Aorta (tissue), 5 donors: ENCODE measurements at regions not wholly inside any gene's neighbourhood (a gene's known extent, or its start where the extent isn't known, plus 50 kb on each side); places are given as distances from the start of the nearest gene placed in this dataset.

Source experiments
- ATAC-seq: fragments of 200-7000 bp; cut with Tn5 transposase; one replicate; pipeline ENCODE4 v1.9.1; 2022; ENCODE audit warnings: moderate library complexity; ENCODE audit not compliant: low FRiP score
- DNase-seq, 2 donors: peaks; one replicate each; pipeline ENCODE4 v3.0.0-alpha.2; 2020
- H3K27ac ChIP-seq, 2 donors: one replicate each; pipeline ENCODE4 v1.5.1; 2013; ENCODE audit warnings: low read length in 2 of 2, mild to moderate bottlenecking in 2 of 2, moderate library complexity in 2 of 2, control low read depth in 1 of 2, inconsistent platforms in 1 of 2, low read depth in 1 of 2
- H3K27me3 ChIP-seq, 2 donors: one replicate each; pipeline ENCODE4 v1.6.1; 2013; ENCODE audit warnings: control low read depth in 1 of 2, low read length in 1 of 2, mild to moderate bottlenecking in 1 of 2, moderate library complexity in 1 of 2; ENCODE audit not compliant: insufficient read depth in 2 of 2, control insufficient read depth in 1 of 2
- H3K36me3 ChIP-seq, 2 donors: one replicate each; pipeline ENCODE4 v1.6.1; 2013; ENCODE audit warnings: control low read depth in 1 of 2, low read length in 1 of 2, mild to moderate bottlenecking in 1 of 2; ENCODE audit not compliant: insufficient read depth in 2 of 2, control insufficient read depth in 1 of 2
- H3K4me1 ChIP-seq, 2 donors: one replicate each; pipeline ENCODE4 v1.6.1; 2013; ENCODE audit warnings: low read length in 2 of 2, control low read depth in 1 of 2, mild to moderate bottlenecking in 1 of 2, moderate library complexity in 1 of 2; ENCODE audit not compliant: insufficient read depth in 2 of 2, control insufficient read depth in 1 of 2
- H3K4me3 ChIP-seq, 2 donors: one replicate each; pipeline ENCODE4 v1.5.1; 2013; ENCODE audit warnings: low read length in 2 of 2, control low read depth in 1 of 2, mild to moderate bottlenecking in 1 of 2
- H3K9me3 ChIP-seq: one replicate; pipeline ENCODE4 v1.6.1; 2013; ENCODE audit warnings: mild to moderate bottlenecking, low read length; ENCODE audit not compliant: control insufficient read depth
- WGBS, 2 donors: extraction: QIAGEN DNeasy Blood & Tissue Kit; methylation state at CpG; one replicate each; pipeline ENCODE4 v1.1.7; 2013; 5-methylcytosine and 5-hydroxymethylcytosine counted together
- intact Hi-C, 2 donors: fragments of 100-400 bp; cut with DNase I; formaldehyde crosslinking; loops; one replicate each; pipeline versions ENCODE4 v1.14.2 to v1.15.0; 2022
- donor health status: healthy with polysubstance abuse.
- donor health status: Bipolar disorder and iron deficiency.
- donor health status: DM: no; HTN: no; CAD: no.
- donor health status: DM: no; HTN: no; CAD: no.
- donor health status: DM: yes; HTN: yes; CAD: no.

DNA sequence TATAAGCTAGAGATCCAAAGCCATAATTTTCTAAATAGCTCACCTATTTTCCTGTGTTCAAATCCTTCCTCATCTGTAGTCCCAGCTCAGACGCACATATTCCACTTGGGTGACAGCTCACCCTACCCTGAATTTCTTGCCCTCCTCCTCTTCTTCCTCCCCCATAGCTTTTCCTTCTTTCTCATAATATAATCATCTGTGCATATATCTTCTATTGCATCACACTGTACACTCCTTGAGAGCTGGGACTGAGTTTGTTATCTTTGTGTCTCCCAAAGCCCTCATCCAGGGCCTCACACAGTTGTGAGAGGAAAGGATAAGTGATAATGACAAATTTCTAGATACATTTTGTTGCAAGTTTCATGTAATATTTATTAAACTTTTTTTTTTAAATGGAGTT lies 55.9 kb upstream of the RTN4 start:
- peaks cover 0 to 3% of the 10 kb centered on the region in 2 donors for H3K4me1 ChIP-seq

DNA sequence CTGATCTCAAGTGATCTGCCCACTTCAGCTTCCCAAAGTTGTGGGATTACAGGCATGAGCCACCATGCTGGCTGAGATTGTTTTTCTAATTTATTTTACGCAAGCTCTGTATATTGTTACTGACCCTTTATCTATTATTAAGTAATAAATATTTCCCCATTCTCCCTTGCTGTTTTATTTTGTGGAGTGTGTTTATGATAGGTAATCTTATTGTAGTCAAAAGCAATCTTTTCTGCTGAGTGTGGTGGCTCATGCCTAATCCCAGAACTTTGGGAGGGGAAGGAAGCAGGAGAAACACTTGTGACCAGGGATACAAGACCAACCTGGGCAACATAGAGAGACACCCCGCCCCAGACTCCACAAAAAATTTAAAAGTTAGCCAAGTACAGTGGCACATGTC lies 55.2 kb upstream of the RTN4 start:
- Histone ChIP-seq H3K9me3 (no peaks in the 10 kb centered on the region), H3K4me1 (peaks cover 1 to 3% of the 10 kb centered on the region in 2 donors), H3K36me3 (no peaks in the 10 kb centered on the region), H3K27ac (no peak overlapping the region), H3K27me3 (no peaks in the 10 kb centered on the region), H3K4me3 (no peak overlapping the region)
- no peak for DNase-seq
- WGBS, 2 donors, result 98 to 100% methylated on average over 2 of the region's 2 CpGs
- no peak for ATAC-seq
- intact Hi-C loops, result no loop called here

More for the DNA sequence above, 55.9 kb upstream of the RTN4 start:
- Histone ChIP-seq H3K27ac (no peak overlapping the region), H3K36me3 (no peaks in the 10 kb centered on the region), H3K4me3 (no peak overlapping the region), H3K9me3 (no peaks in the 10 kb centered on the region), H3K27me3 (no peaks in the 10 kb centered on the region)
- intact Hi-C loops, result no loop called here
- WGBS, 2 donors, result 82 to 89% methylated on average over 1 of the region's 1 CpG
- DNase-seq (no peak), ATAC-seq (no peak)

DNA sequence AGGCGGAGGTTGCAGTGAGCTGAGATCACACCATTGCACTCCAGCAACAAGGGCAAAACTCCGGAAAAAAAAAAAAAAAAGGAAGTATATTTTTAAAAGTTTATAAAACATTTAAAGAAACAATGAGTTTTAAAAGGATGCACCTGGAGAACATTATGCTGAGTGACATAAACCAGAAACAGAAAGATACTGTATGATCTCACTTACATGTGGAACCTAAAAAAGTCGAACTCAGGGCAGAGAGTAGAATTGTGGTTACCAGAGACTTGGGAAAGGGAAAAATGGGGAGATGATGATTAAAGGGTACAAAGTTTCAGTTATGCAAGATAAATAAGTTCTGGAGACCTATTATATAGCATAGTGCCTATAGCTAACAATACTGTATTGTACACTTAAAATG lies 52.8 kb upstream of the RTN4 start:
- H3K27me3 ChIP-seq, result no peaks in the 10 kb centered on the region

DNA sequence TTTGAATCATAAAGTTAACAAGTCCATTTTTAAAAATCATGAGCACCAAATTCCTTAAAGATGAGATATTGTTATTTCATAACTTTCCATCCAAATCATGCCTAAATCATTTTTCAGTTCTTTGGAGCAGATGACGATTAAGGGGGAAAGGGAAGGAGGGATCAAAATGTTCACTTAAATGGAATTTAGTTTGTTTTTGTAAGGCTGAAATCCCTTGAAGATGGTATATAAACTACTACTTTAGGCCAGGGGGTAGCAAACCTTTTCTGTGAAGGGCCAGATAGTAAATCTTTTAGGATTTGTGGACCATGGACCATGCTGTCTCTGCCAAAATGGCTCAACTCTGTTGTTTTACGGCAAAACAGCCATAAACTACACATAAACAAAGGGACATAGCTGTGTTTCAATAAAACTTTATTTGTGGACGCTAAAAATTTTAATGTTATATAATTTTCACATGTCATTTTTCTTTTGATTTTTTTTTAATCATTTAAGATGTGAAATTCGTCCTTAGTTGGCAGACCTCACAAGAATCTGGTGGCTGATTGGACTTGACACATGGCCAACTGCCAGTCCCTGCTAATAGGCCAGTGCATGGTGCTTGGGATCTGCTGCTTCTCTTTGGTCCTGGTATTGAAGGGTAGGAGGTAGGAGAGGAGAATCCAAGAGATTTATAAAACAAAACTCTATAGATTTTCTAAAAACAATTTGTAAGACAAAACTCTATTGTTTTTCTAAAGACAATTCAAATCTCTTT lies 52.0 kb upstream of the RTN4 start:
- WGBS, 2 donors, result 28% methylated on average over 4 of the region's 4 CpGs
- Histone ChIP-seq H3K4me3 (no peak overlapping the region), H3K27ac (peak overlapping the region; percentile 72 to 100), H3K4me1 (peaks cover 5 to 6% of the 10 kb centered on the region in 2 donors), H3K9me3 (no peaks in the 10 kb centered on the region), H3K36me3 (no peaks in the 10 kb centered on the region), H3K27me3 (no peaks in the 10 kb centered on the region)
- DNase-seq (no peak), ATAC-seq (peak; percentile 45)
- intact Hi-C loops, result loop anchor here in 1 of 2 donors (2.0 kb wide), 1 partner anchor 31 kb away; no protein-coding TSS in a partner anchor

More for the DNA sequence above, 52.8 kb upstream of the RTN4 start:
- 69 to 80% methylated on average over 3 of the region's 3 CpGs for WGBS, 2 donors
- H3K9me3 ChIP-seq, result no peaks in the 10 kb centered on the region
- H3K27ac ChIP-seq, result no peak overlapping the region
- no peak for ATAC-seq
- no peak for DNase-seq
- H3K36me3 ChIP-seq, result no peaks in the 10 kb centered on the region
- H3K4me1 ChIP-seq, result peaks cover 5 to 8% of the 10 kb centered on the region in 2 donors
- no peak overlapping the region for H3K4me3 ChIP-seq
- intact Hi-C loops, result loop anchor here in 1 of 2 donors (2.0 kb wide), 1 partner anchor 30 kb away; no protein-coding TSS in a partner anchor

DNA sequence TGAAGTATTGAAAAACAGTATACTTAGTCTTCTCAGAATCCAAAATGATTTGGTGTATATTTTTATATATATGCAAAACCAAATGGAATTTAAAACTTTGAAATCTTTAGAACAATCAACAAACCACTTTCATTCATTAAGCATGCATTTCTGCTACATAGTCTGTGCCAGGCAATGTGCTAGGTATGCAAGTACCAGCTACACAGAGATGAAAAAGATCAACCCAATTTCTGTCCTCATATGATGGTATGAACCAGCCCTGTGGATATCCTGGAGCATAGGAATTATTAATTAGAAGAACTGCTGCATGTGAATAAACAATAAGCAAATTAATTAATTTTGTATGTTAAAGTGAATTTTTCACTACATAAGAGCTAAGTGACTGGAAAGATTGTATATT lies 51.2 kb upstream of the RTN4 start:
- H3K36me3 ChIP-seq, result no peaks in the 10 kb centered on the region
- peak overlapping the region in 1 of 2 donors; percentile 89 for H3K27ac ChIP-seq
- no peaks in the 10 kb centered on the region for H3K9me3 ChIP-seq
- ATAC-seq (no peak), DNase-seq (no peak)
- intact Hi-C loops, result no loop called here
- H3K27me3 ChIP-seq, result no peaks in the 10 kb centered on the region
- H3K4me1 ChIP-seq, result peaks cover 5 to 6% of the 10 kb centered on the region in 2 donors
- no peak overlapping the region for H3K4me3 ChIP-seq

DNA sequence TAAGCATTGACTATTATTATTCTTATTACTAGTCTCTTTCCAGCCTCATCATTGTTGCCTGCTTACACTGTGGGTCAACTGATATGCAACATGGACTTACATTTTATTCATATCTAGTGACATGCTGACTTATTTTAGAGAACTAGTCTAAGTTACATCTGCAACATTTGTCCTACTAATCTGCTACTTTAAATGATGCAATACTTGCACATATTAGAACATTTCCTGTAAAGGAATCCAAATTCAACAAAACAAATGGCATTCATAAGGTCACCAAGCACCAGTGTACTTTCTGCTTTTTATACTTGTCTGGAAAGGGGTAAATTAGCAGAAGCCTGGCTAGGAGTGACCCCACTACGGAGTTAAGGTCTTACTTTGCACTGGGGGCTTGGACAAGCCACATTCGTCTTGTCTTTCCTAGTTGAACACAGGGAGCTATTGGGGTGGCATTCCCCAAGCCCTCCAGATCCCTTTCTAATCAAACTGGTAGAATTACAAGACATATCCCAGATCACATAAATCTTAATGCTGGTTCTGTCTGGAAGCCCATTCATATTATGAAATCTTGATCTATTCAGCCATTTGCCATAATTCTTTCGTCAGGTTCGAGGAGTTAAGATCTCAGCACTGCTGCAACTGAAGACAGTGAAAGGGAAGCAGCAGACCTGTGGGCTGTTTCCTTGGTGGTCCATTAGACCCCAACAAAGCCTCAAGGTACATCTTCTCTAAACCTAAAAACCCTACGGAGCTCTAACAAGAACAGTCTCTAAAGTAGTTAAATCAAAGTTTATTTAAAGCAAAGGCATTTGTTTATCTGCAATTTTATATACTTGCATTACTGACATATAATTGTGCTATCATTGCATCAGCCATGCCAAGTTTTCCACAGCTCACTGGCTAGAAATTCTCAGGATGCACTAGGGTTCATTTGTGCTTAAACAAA lies 49.9 kb upstream of the RTN4 start:
- Histone ChIP-seq H3K27ac (peak overlapping the region; percentile 99), H3K9me3 (no peaks in the 10 kb centered on the region), H3K36me3 (no peaks in the 10 kb centered on the region), H3K4me3 (peak overlapping the region in 1 of 2 donors; percentile 24), H3K4me1 (peaks cover 5 to 6% of the 10 kb centered on the region in 2 donors), H3K27me3 (no peaks in the 10 kb centered on the region)
- intact Hi-C loops, result loop anchor here (2.0 to 5.0 kb wide), 3 partner anchors 48 to 57 kb away; partner anchors contain the start of gene RTN4 (in 2 of the 2)
- DNase-seq, result no peak
- WGBS, 2 donors, result 4 to 6% methylated on average over 5 of the region's 5 CpGs
- peak; percentile 83 for ATAC-seq
